GM13976 (cell line): ENCODE measurements at regions not wholly inside any gene's neighbourhood (a gene's known extent, or its start where the extent isn't known, plus 50 kb on each side); places are given as distances from the start of the nearest gene placed in this dataset.

Source experiments
- DNase-seq: peaks from one replicate; pipeline ENCODE4 v3.0.0; 2012; ENCODE audit warnings: low spot score
- in situ Hi-C: fragments of 300-500 bp; cut with MboI; formaldehyde crosslinking; loops from one replicate; pipeline ENCODE4 v1.12.0; 2022; ENCODE audit warnings: low sequenced_read_pairs, mixed read lengths, inconsistent platforms; ENCODE audit not compliant: unreplicated experiment
- TF ChIP-seq, protein P1 (sequence below): IDR thresholded peaks from 2 replicates; pipeline ENCODE4 v1.5.1; 2012; ENCODE audit warnings: borderline replicate concordance, mild to moderate bottlenecking; ENCODE audit not compliant: insufficient read depth; ENCODE audit errors: extremely low read depth, missing control alignments, control extremely low read depth

DNA sequence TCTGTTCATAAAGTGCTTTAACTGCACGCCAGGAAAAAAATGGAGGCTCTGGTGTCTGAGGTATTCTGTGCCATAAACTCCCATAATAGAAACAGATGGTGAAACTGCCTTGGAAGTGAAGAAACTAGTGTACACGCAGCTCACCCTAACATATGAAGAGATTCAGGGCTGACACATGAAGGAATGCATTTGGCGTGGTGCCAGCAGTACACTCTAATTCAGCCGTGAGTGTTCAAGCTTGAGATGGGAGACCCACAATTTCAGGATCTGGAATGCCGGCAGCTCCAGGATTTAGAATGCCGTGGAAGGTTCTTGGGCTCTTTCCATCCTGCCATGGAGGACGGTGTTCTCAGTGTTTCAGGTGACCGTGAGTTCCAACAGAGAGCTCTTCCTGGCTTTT lies 478.4 kb downstream of the TSHZ3 start:
- TF ChIP-seq, protein P1, sequence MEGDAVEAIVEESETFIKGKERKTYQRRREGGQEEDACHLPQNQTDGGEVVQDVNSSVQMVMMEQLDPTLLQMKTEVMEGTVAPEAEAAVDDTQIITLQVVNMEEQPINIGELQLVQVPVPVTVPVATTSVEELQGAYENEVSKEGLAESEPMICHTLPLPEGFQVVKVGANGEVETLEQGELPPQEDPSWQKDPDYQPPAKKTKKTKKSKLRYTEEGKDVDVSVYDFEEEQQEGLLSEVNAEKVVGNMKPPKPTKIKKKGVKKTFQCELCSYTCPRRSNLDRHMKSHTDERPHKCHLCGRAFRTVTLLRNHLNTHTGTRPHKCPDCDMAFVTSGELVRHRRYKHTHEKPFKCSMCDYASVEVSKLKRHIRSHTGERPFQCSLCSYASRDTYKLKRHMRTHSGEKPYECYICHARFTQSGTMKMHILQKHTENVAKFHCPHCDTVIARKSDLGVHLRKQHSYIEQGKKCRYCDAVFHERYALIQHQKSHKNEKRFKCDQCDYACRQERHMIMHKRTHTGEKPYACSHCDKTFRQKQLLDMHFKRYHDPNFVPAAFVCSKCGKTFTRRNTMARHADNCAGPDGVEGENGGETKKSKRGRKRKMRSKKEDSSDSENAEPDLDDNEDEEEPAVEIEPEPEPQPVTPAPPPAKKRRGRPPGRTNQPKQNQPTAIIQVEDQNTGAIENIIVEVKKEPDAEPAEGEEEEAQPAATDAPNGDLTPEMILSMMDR, result no peak
- DNase-seq, result no peak
- in situ Hi-C loops, result no loop called here

DNA sequence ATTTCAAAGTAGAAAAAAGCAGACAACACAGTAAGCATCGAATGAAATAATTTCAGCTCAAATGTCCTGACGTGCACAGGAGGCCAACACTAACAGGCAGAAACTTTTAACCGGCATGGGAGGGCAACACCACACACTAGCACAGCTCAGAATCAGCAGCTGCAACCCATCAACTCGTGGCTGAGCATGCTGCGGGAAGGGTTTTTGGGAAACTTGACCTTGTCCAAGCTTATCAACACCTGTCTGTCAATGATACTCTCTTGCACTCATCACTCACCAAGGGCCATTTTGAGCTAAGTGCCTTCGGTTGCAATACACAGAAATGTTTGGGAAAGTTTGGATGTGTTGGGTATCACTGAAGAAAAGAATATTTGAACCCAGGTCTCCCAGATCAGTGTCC lies 483.7 kb downstream of the TSHZ3 start:
- DNase-seq, result no peak
- TF ChIP-seq, protein P1, result no peak
- in situ Hi-C loops, result no loop called here

DNA sequence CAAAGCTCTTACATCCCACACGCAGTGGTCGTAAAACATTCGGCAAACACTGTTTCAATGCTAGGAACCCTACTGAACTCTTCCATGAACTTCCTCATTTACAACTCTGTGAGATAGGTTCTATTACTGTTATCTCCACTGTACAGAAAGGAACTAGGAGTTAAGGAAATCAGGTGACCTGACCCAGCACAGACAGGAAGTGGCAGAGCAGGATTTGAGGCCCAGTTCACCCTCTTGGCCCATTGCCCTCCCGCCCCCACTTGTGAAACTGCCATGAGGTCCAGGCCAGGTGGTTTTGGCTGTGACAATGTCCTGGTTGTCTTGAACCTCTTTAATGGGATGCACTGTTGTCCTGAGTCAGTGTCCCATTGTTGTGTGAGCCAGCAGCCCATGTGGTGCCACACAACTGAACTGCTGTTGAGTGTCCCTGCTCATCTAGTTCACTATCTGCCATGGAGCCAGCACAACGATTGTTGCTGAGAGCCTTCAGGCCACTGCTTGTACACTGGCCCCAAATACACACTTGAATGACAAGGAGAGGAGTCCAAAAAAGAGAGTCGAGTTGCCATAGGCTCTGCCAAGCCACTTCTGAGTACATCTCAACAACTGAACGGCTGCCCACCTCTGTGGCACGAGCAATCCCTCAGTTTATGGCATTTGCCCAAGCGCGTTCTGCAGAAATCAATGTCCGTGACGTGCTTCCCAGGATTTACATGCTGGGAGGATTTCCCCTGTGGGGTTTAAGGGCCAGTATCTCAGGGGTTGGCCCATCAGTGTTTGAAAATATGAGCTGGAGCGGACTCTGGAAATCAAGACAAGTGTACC lies 484.6 kb downstream of the TSHZ3 start:
- in situ Hi-C loops, result no loop called here
- DNase-seq, result no peak
- TF ChIP-seq, protein P1, result no peak

DNA sequence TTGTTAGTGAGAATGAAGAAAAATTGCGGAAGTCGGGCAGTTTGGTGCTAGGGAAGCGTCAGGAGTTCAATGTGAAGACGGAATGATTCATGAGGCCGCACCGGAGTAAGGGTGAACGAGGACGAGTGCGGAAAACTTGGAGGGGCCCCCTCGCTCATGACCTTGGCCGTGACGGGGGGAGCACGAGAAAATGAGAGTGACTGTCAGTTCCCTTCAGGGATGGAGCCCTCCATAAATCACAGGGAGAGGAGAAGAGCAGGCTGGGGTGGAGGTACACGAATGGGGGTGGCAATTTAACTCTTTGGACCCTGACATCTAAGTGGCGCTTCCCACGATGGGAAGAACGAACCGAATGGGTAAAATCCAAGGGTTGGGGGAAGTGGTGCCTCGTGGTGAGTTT lies 486.4 kb downstream of the TSHZ3 start:
- in situ Hi-C loops, result no loop called here
- DNase-seq, result no peak
- TF ChIP-seq, protein P1, result no peak

DNA sequence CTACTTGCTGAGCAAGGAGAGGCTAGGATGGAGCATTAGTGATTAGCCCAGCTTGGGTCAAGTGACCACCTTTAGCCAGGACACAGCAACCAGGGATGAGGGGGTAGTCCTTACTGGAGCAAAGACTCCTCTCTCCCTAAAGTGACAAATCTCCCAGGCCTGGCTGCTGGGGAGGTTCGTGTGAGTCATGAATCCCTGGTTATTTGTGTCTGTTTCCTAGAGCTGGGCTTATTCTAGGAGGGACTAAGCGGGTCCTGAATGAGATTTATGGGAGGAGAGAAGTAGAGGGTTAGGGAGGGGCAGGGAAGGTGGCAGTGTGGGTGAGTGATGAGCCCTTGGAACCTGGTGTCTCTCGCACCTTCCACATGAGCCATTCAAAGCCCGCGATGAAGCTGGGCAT lies 487.3 kb downstream of the TSHZ3 start:
- in situ Hi-C loops, result no loop called here
- TF ChIP-seq, protein P1, result no peak
- DNase-seq, result no peak

DNA sequence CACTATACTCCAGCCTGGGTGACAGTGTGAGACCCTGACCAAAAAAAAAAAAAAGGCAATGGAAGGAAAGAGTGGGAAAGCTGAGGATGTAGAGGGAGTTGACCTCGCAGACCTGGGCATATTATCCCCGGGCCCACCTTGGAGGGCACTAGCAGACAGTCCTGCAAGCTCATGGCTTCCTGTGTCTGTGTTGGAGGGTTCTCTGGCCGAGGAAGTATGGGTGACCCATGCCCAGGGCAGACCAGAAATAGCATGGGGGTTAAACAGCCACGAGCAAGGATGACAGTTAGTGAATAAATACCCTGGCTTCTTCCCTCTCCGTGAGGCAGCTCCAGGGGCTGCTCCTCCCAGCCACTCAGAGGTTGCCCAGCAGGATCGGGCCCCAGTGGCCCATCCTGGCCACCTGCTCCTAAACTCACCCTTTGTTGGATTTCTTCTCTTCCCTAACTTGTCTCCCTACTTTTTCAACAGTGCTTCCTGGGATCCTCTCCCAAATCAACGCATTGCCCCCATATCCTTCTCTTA lies 485.8 kb downstream of the ZNF536 start:
- TF ChIP-seq, protein P1, result no peak
- no peak for DNase-seq
- in situ Hi-C loops, result no loop called here
